Neutrophil (primary cell): ENCODE measurements at regions not wholly inside any gene's neighbourhood (a gene's known extent, or its start where the extent isn't known, plus 50 kb on each side); places are given as distances from the start of the nearest gene placed in this dataset.

Experiments used
- H3K27ac ChIP-seq: fragments of 200-600 bp; sonication (generic); 2 replicates; pipeline ENCODE4 v1.5.1; 2016; ENCODE audit warnings: mild to moderate bottlenecking, moderate library complexity
- H3K27me3 ChIP-seq: fragments of 200-600 bp; sonication (generic); 2 replicates; pipeline ENCODE4 v1.6.0; 2016; ENCODE audit warnings: mild to moderate bottlenecking
- H3K36me3 ChIP-seq: fragments of 200-600 bp; sonication (generic); 2 replicates; pipeline ENCODE4 v1.5.1; 2017
- H3K4me1 ChIP-seq, 2 experiments: fragments of 200-600 bp in 1 of 2; sonication (generic) in 1 of 2; 1 replicate in 1 of 2; 2 replicates in 1 of 2; pipeline versions ENCODE4 v1.5.1 to v1.6.1; 2013 to 2016; ENCODE audit warnings: low read depth in 1 of 2, low read length in 1 of 2, mild to moderate bottlenecking in 1 of 2, moderate library complexity in 1 of 2; ENCODE audit not compliant: control insufficient read depth in 1 of 2, insufficient read depth in 1 of 2
- H3K4me3 ChIP-seq, 2 experiments: fragments of 200-600 bp in 1 of 2; sonication (generic) in 1 of 2; 1 replicate in 1 of 2; 2 replicates in 1 of 2; pipeline ENCODE4 v1.5.1; 2013 to 2016; ENCODE audit warnings: low read depth in 1 of 2, low read length in 1 of 2, mild to moderate bottlenecking in 1 of 2, moderate library complexity in 1 of 2
- H3K9me3 ChIP-seq: fragments of 200-600 bp; sonication (generic); 2 replicates; pipeline ENCODE4 v1.5.1; 2016
- CTCF ChIP-seq: fragments of 200-600 bp; sonication (generic); IDR thresholded peaks from 2 replicates; pipeline ENCODE4 v1.5.1; 2016; ENCODE audit warnings: antibody characterized with exemption

- Histone ChIP-seq H3K27ac (no peak overlapping the region), H3K4me3 (no peak overlapping the region), H3K4me1 (no peaks in the 10 kb centered on the region), H3K9me3 (no peaks in the 10 kb centered on the region), H3K27me3 (peaks cover 18% of the 10 kb centered on the region), H3K36me3 (no peaks in the 10 kb centered on the region)
- TF ChIP-seq CTCF: no peak
Observed at GRCh38 chr11:69560141-69560790, 78.8 kb downstream of the LINC01488 start.

- no peak overlapping the region for H3K27ac ChIP-seq
- H3K36me3 ChIP-seq: no peaks in the 10 kb centered on the region
- no peak for TF ChIP-seq CTCF
Observed at GRCh38 chr11:69562302-69562701, 78.7 kb upstream of the CCND1 start.

GRCh38 chr11:69562816-69563215, 78.1 kb upstream of the CCND1 start:
- Histone ChIP-seq H3K27ac (no peak overlapping the region), H3K4me3 (no peak overlapping the region)
- TF ChIP-seq CTCF: no peak

More at GRCh38 chr11:69562302-69562701, 78.7 kb upstream of the CCND1 start:
- Histone ChIP-seq H3K27me3 (peaks cover 18% of the 10 kb centered on the region), H3K4me1 (no peaks in the 10 kb centered on the region), H3K4me3 (no peak overlapping the region), H3K9me3 (no peaks in the 10 kb centered on the region)

GRCh38 chr11:69563306-69563705, 77.7 kb upstream of the CCND1 start:
- Histone ChIP-seq H3K27ac (no peak overlapping the region), H3K36me3 (no peaks in the 10 kb centered on the region), H3K9me3 (no peaks in the 10 kb centered on the region), H3K27me3 (peaks cover 17% of the 10 kb centered on the region), H3K4me1 (no peaks in the 10 kb centered on the region), H3K4me3 (no peak overlapping the region)
- no peak for TF ChIP-seq CTCF

More at GRCh38 chr11:69562816-69563215, 78.1 kb upstream of the CCND1 start:
- Histone ChIP-seq H3K27me3 (peaks cover 18% of the 10 kb centered on the region), H3K4me1 (no peaks in the 10 kb centered on the region), H3K9me3 (no peaks in the 10 kb centered on the region), H3K36me3 (no peaks in the 10 kb centered on the region)

- Histone ChIP-seq H3K4me3 (no peak overlapping the region), H3K9me3 (no peaks in the 10 kb centered on the region), H3K27me3 (peaks cover 9% of the 10 kb centered on the region), H3K27ac (no peak overlapping the region), H3K36me3 (no peaks in the 10 kb centered on the region), H3K4me1 (no peaks in the 10 kb centered on the region)
- TF ChIP-seq CTCF: no peak
Observed at GRCh38 chr11:69563946-69564775, 76.8 kb upstream of the CCND1 start.
